Neuronal stem cell (in vitro differentiated cells): ENCODE measurements at regions not wholly inside any gene's neighbourhood (a gene's known extent, or its start where the extent isn't known, plus 50 kb on each side); places are given as distances from the start of the nearest gene placed in this dataset.
A peak's percentile ranks its signal among the peaks of the same experiment; 100 is the strongest.

Experiments
- DNase-seq: peaks from one replicate; pipeline ENCODE4 v3.0.0-alpha.2; 2013; ENCODE audit warnings: low spot score
- H2AFZ ChIP-seq: one replicate; pipeline ENCODE4 v1.6.1; 2013; ENCODE audit warnings: mild to moderate bottlenecking, low read length, inconsistent platforms
- H2AK5ac ChIP-seq: 2 replicates; pipeline ENCODE4 v1.6.1; 2013; ENCODE audit warnings: low read depth, mild to moderate bottlenecking, inconsistent platforms, low read length, moderate library complexity, mixed read lengths
- H2BK120ac ChIP-seq: 2 replicates; pipeline ENCODE4 v1.6.1; 2013; ENCODE audit warnings: low read depth, mild to moderate bottlenecking, inconsistent platforms, low read length, moderate library complexity, mixed read lengths
- H2BK12ac ChIP-seq: one replicate; pipeline ENCODE4 v1.6.1; 2013; ENCODE audit warnings: low read length, inconsistent platforms
- H2BK15ac ChIP-seq: 2 replicates; pipeline ENCODE4 v1.6.1; 2013; ENCODE audit warnings: mild to moderate bottlenecking, low read length, inconsistent platforms, mixed read lengths
- H2BK5ac ChIP-seq: one replicate; pipeline ENCODE4 v1.6.1; 2013; ENCODE audit warnings: inconsistent platforms, mild to moderate bottlenecking, low read length, moderate library complexity
- H3K14ac ChIP-seq: one replicate; pipeline ENCODE4 v1.6.1; 2013; ENCODE audit warnings: low read length, inconsistent platforms
- H3K18ac ChIP-seq: 2 replicates; pipeline ENCODE4 v1.6.1; 2013; ENCODE audit warnings: low read length, inconsistent platforms
- H3K23ac ChIP-seq: 2 replicates; pipeline ENCODE4 v1.6.1; 2013; ENCODE audit warnings: low read depth, mild to moderate bottlenecking, mixed read lengths, low read length, inconsistent platforms; ENCODE audit not compliant: poor library complexity
- H3K27ac ChIP-seq: replicated peaks from 3 replicates; pipeline ENCODE4 v1.5.1; 2013; ENCODE audit warnings: low read length, inconsistent platforms
- H3K27me3 ChIP-seq, 3 experiments: 2 replicates each; pipeline ENCODE4 v1.6.1; 2013; ENCODE audit warnings: low read length in 3 of 3, mild to moderate bottlenecking in 2 of 3, inconsistent platforms in 1 of 3, low read depth in 1 of 3, mixed read lengths in 1 of 3, moderate library complexity in 1 of 3; ENCODE audit not compliant: control insufficient read depth in 3 of 3, insufficient read depth in 3 of 3
- H3K36me3 ChIP-seq, 2 donors: replicated peaks in 1 of 2; 2 replicates each; pipeline ENCODE4 v1.6.1; 2013; ENCODE audit warnings: low read length in 2 of 2; ENCODE audit not compliant: control insufficient read depth in 2 of 2, insufficient read depth in 2 of 2
- H3K4ac ChIP-seq: 2 replicates; pipeline ENCODE4 v1.6.1; 2013; ENCODE audit warnings: inconsistent platforms, mild to moderate bottlenecking, low read length, moderate library complexity
- H3K4me1 ChIP-seq, 2 donors: 1 replicate in 1 of 2; 2 replicates in 1 of 2; pipeline ENCODE4 v1.6.1; 2013; ENCODE audit warnings: low read length in 2 of 2, low read depth in 1 of 2; ENCODE audit not compliant: control insufficient read depth in 2 of 2, insufficient read depth in 1 of 2
- H3K4me2 ChIP-seq: one replicate; pipeline ENCODE4 v1.6.1; 2013; ENCODE audit warnings: mild to moderate bottlenecking, low read length, inconsistent platforms; ENCODE audit not compliant: insufficient read depth, poor library complexity, severe bottlenecking
- H3K4me3 ChIP-seq, 2 donors: 2 replicates each; pipeline ENCODE4 v1.5.1; 2013; ENCODE audit warnings: low read length in 2 of 2, mild to moderate bottlenecking in 2 of 2, inconsistent platforms in 1 of 2, moderate library complexity in 1 of 2
- H3K79me1 ChIP-seq: one replicate; pipeline ENCODE4 v1.6.1; 2013; ENCODE audit warnings: low read depth, mild to moderate bottlenecking, inconsistent platforms, low read length, moderate library complexity
- H3K9ac ChIP-seq: one replicate; pipeline ENCODE4 v1.6.1; 2013; ENCODE audit warnings: mild to moderate bottlenecking, low read depth, low read length, inconsistent platforms; ENCODE audit not compliant: poor library complexity
- H3K9me3 ChIP-seq, 2 donors: replicated peaks in 1 of 2; 2 replicates each; pipeline versions ENCODE3 to v1.6.1; 2013; ENCODE audit warnings: low read length in 2 of 2, mild to moderate bottlenecking in 2 of 2, inconsistent platforms in 1 of 2, low read depth in 1 of 2, mixed read lengths in 1 of 2, moderate library complexity in 1 of 2; ENCODE audit not compliant: control insufficient read depth in 2 of 2, insufficient read depth in 1 of 2
- H4K8ac ChIP-seq: one replicate; pipeline ENCODE4 v1.6.1; 2013; ENCODE audit warnings: low read depth, mild to moderate bottlenecking, inconsistent platforms, low read length, moderate library complexity
- H4K91ac ChIP-seq: one replicate; pipeline ENCODE4 v1.6.1; 2013; ENCODE audit warnings: low read length, low read depth, mild to moderate bottlenecking, inconsistent platforms; ENCODE audit not compliant: poor library complexity
- WGBS, 2 donors: extraction: QIAGEN DNeasy Blood & Tissue Kit; methylation state at CpG; one replicate each; pipeline ENCODE4 v1.1.7; 2013; ENCODE audit warnings: missing lambda C conversion rate in 2 of 2, mixed read lengths in 1 of 2; ENCODE audit not compliant: insufficient read length in 2 of 2, insufficient replicate concordance in 1 of 2; ENCODE audit errors: extremely low coverage in 2 of 2; 5-methylcytosine and 5-hydroxymethylcytosine counted together

- WGBS, 2 donors: no CpG with 5 or more reads among the region's 2 CpGs
- Histone ChIP-seq H3K9ac (no peak overlapping the region), H3K14ac (no peak overlapping the region)
Measured at GRCh38 chr7:68476966-68477365, 1121.3 kb upstream of the AUTS2 start.

GRCh38 chr7:68478326-68478725 is 1119.9 kb upstream of the AUTS2 start:
- H3K4me2 ChIP-seq: no peak overlapping the region
- no CpG with 5 or more reads among the region's 1 CpG for WGBS, 2 donors
- no peak overlapping the region for H3K4ac ChIP-seq
- H3K36me3 ChIP-seq: no peaks in the 10 kb centered on the region
- H3K27me3 ChIP-seq: no peaks in the 10 kb centered on the region
- no peak overlapping the region for H3K23ac ChIP-seq
- no peak overlapping the region for H3K4me3 ChIP-seq
- H2BK15ac ChIP-seq: no peak overlapping the region
- DNase-seq: no peak
- no peak overlapping the region for H2AK5ac ChIP-seq
- H2BK120ac ChIP-seq: no peak overlapping the region
- no peaks in the 10 kb centered on the region for H3K9me3 ChIP-seq
- H4K8ac ChIP-seq: no peak overlapping the region
- no peak overlapping the region for H3K27ac ChIP-seq
- no peak overlapping the region for H3K14ac ChIP-seq
- no peak overlapping the region for H2BK5ac ChIP-seq
- H3K18ac ChIP-seq: no peak overlapping the region
- no peak overlapping the region for H2BK12ac ChIP-seq
- H3K9ac ChIP-seq: no peak overlapping the region
- no peak overlapping the region for H2AFZ ChIP-seq
- no peaks in the 10 kb centered on the region for H3K79me1 ChIP-seq
- no peak overlapping the region for H4K91ac ChIP-seq
- peaks cover 0 to 2% of the 10 kb centered on the region in 2 donors for H3K4me1 ChIP-seq

More at GRCh38 chr7:68476966-68477365, 1121.3 kb upstream of the AUTS2 start:
- Histone ChIP-seq H4K91ac (no peak overlapping the region), H3K4ac (no peak overlapping the region), H3K27ac (no peak overlapping the region), H3K9me3 (no peaks in the 10 kb centered on the region), H2AFZ (no peak overlapping the region), H2AK5ac (no peak overlapping the region), H3K4me3 (no peak overlapping the region), H3K18ac (no peak overlapping the region), H3K27me3 (no peaks in the 10 kb centered on the region), H3K79me1 (no peaks in the 10 kb centered on the region), H3K4me1 (peaks cover 0 to 2% of the 10 kb centered on the region in 2 donors), H3K4me2 (no peak overlapping the region), H2BK12ac (no peak overlapping the region), H4K8ac (no peak overlapping the region), H2BK15ac (no peak overlapping the region), H2BK120ac (no peak overlapping the region), H3K36me3 (no peaks in the 10 kb centered on the region), H3K23ac (no peak overlapping the region), H2BK5ac (no peak overlapping the region)
- DNase-seq: no peak

- no peaks in the 10 kb centered on the region for H3K4me1 ChIP-seq
Measured at GRCh38 chr7:68482800-68483199, 1115.5 kb upstream of the AUTS2 start.

GRCh38 chr7:68484731-68485130 is 1113.5 kb upstream of the AUTS2 start:
- H2BK120ac ChIP-seq: no peak overlapping the region
- H2BK5ac ChIP-seq: no peak overlapping the region
- no peak for DNase-seq
- no peak overlapping the region for H2BK15ac ChIP-seq
- no peak overlapping the region for H2AFZ ChIP-seq
- H2AK5ac ChIP-seq: no peak overlapping the region
- H3K23ac ChIP-seq: peak overlapping the region; percentile 77
- H4K91ac ChIP-seq: no peak overlapping the region
- no peak overlapping the region for H4K8ac ChIP-seq
- no peak overlapping the region for H3K14ac ChIP-seq
- no peak overlapping the region for H3K9ac ChIP-seq
- no peaks in the 10 kb centered on the region for H3K9me3 ChIP-seq
- no peaks in the 10 kb centered on the region for H3K4me1 ChIP-seq
- H3K4me2 ChIP-seq: no peak overlapping the region
- H3K27ac ChIP-seq: no peak overlapping the region
- no peaks in the 10 kb centered on the region for H3K27me3 ChIP-seq
- H2BK12ac ChIP-seq: no peak overlapping the region
- H3K36me3 ChIP-seq: no peaks in the 10 kb centered on the region
- no CpG with 5 or more reads among the region's 6 CpGs for WGBS, 2 donors
- H3K79me1 ChIP-seq: no peaks in the 10 kb centered on the region
- no peak overlapping the region for H3K4ac ChIP-seq
- no peak overlapping the region for H3K18ac ChIP-seq
- no peak overlapping the region for H3K4me3 ChIP-seq

More at GRCh38 chr7:68482800-68483199, 1115.5 kb upstream of the AUTS2 start:
- no peak overlapping the region for H2BK15ac ChIP-seq
- no peaks in the 10 kb centered on the region for H3K79me1 ChIP-seq
- H3K9me3 ChIP-seq: no peaks in the 10 kb centered on the region
- H4K8ac ChIP-seq: no peak overlapping the region
- no peak overlapping the region for H4K91ac ChIP-seq
- H3K4me3 ChIP-seq: no peak overlapping the region
- H3K36me3 ChIP-seq: no peaks in the 10 kb centered on the region
- no peak overlapping the region for H3K14ac ChIP-seq
- WGBS, 2 donors: no CpG with 5 or more reads among the region's 5 CpGs
- no peak overlapping the region for H2AK5ac ChIP-seq
- no peak for DNase-seq
- H2BK120ac ChIP-seq: no peak overlapping the region
- H3K23ac ChIP-seq: no peak overlapping the region
- H3K9ac ChIP-seq: no peak overlapping the region
- H3K4ac ChIP-seq: no peak overlapping the region
- no peak overlapping the region for H3K27ac ChIP-seq
- no peaks in the 10 kb centered on the region for H3K27me3 ChIP-seq
- no peak overlapping the region for H2BK5ac ChIP-seq
- no peak overlapping the region for H2BK12ac ChIP-seq
- H3K4me2 ChIP-seq: no peak overlapping the region
- no peak overlapping the region for H2AFZ ChIP-seq
- H3K18ac ChIP-seq: no peak overlapping the region
